ENCODE measurements at regions not wholly inside any gene's neighbourhood (a gene's known extent, or its start where the extent isn't known, plus 50 kb on each side); places are given as distances from the start of the nearest gene placed in this dataset.

DNA sequence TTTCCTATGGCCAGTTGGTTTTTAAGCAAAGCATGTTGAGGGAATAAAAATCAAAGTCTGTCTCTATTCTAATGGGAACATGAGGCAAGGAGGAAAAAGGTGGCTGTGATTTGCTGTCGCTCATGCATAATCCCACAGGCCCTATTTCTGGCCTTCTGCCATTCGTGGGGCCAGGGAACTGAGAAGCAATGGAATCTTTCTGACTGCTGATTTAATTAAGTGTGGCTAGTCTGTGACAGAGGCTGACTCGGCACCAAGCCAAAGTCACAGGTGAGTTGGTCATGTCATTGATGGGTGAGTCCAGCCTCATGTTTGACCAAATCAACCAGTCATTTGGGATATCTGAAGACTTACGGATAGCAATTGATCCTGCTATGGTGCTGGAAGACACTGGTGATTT is 429.3 kb upstream of the CADM1 start:
- TF ChIP-seq CTCF (IDR thresholded peaks at IDR 0.05; ENCODE audit: borderline replicate concordance, control extremely low read depth, extremely low read depth, insufficient read depth, missing control alignments), result no peak
- in situ Hi-C loops (cut with MboI; ENCODE audit: low sequenced_read_pairs, unreplicated experiment), result no loop called here
- no peak for DNase-seq (ENCODE audit: low spot score)

DNA sequence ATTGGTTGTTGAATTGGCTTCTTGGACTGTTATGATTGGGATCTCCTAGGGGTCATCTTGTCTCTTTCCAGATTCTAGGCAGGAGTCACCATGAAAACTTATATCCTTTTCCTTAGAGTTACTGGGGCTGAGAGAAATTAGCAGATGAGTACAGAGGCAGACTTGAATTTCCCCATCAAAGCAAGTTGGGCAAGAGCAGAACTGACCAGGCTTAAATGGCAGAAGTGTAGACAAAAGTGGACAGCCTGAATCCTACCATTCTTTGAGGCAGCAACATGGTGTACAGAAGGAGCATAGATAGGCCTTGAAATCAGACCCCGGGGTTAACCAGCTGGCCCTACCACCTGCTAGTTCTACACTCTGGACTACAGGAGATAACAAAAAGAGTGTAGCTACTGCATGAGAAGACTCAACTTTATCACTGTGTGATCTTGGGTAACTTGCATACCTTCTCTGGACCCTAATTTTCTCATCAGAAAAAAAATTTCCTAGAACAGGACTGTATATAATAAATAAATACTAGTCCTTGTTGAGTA is 427.4 kb upstream of the CADM1 start:
- in situ Hi-C loops (cut with MboI; ENCODE audit: low sequenced_read_pairs, unreplicated experiment), result no loop called here
- DNase-seq (ENCODE audit: low spot score), result no peak
- no peak for TF ChIP-seq CTCF (IDR thresholded peaks at IDR 0.05; ENCODE audit: borderline replicate concordance, control extremely low read depth, extremely low read depth, insufficient read depth, missing control alignments)

DNA sequence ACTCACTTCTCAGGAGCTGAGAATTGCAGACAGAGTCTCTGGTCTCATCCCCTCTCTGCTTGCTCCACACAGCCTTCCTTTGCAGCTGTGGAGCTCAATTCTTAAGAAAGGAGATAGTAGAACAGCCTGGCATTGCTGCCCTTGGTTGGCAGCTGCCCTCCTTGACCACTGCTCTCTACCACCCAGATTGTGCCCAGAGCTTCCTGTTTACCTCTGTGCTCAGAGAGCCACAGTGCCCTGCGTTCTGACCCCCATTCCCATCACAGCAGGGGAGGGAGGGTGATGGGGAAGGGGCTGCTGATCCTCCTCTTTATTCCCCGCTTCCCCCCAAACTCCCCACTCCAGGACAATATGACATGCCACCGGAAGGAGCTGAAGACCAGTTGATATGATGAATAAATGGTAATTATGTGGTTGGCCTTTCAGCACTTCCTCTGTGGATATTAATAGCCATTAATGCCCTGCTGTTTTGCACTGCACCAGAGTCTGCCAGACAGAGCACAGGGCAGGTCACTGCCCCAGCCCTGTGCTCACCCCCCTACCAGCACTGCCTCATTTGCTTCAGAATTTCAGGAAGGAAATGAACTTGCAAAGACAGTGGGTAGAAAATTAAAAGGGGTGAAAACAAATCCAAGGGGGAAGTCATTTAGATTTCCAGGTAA is 426.8 kb upstream of the CADM1 start:
- TF ChIP-seq CTCF (IDR thresholded peaks at IDR 0.05; ENCODE audit: borderline replicate concordance, control extremely low read depth, extremely low read depth, insufficient read depth, missing control alignments), result no peak
- in situ Hi-C loops (cut with MboI; ENCODE audit: low sequenced_read_pairs, unreplicated experiment), result no loop called here
- no peak for DNase-seq (ENCODE audit: low spot score)

GRCh38 chr11:115930291-115930690 is 426.1 kb upstream of the CADM1 start:
- no peak for DNase-seq (ENCODE audit: low spot score)
- no peak for TF ChIP-seq CTCF (IDR thresholded peaks at IDR 0.05; ENCODE audit: borderline replicate concordance, control extremely low read depth, extremely low read depth, insufficient read depth, missing control alignments)
- in situ Hi-C loops (cut with MboI; ENCODE audit: low sequenced_read_pairs, unreplicated experiment), result no loop called here

- in situ Hi-C loops (cut with MboI; ENCODE audit: low sequenced_read_pairs, unreplicated experiment), result loop anchor here (5.0 kb wide), 1 partner anchor 143 kb away; no protein-coding TSS in a partner anchor
- peak; percentile 39 for DNase-seq (ENCODE audit: low spot score)
- no peak for TF ChIP-seq CTCF (IDR thresholded peaks at IDR 0.05; ENCODE audit: borderline replicate concordance, control extremely low read depth, extremely low read depth, insufficient read depth, missing control alignments)
These were observed 425.5 kb upstream of the CADM1 start for GRCh38 chr11:115929618-115930129.

DNA sequence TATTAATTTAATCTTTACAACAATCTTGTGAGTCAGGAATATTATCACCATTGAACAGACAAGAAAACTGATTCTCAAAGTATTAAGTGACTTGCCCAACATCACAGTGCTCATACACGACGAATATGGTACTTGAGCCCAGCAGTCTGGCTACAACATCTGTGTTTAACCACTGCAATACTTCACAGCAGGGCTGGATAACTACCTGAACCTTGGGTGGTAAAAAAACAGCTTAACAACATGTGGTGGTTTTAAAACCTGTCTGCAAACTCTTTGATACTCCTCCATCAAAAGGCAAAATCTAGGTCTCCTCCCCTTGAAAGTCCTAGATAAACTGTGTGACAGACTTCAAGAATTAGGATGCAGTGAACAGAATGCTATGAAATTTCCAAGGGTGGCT is 424.6 kb upstream of the CADM1 start:
- no peak for TF ChIP-seq CTCF (IDR thresholded peaks at IDR 0.05; ENCODE audit: borderline replicate concordance, control extremely low read depth, extremely low read depth, insufficient read depth, missing control alignments)
- DNase-seq (ENCODE audit: low spot score), result no peak
- in situ Hi-C loops (cut with MboI; ENCODE audit: low sequenced_read_pairs, unreplicated experiment), result loop anchor here (5.0 kb wide), 1 partner anchor 143 kb away; no protein-coding TSS in a partner anchor

All from GM13976 (cell line).